HFF-Myc (cell line): ENCODE measurements at regions not wholly inside any gene's neighbourhood (a gene's known extent, or its start where the extent isn't known, plus 50 kb on each side); places are given as distances from the start of the nearest gene placed in this dataset.

Source experiments
- DNase-seq: peaks from one replicate; pipeline ENCODE4 v3.0.0-alpha.2; 2011; ENCODE audit warnings: low read depth; ENCODE audit errors: extremely low read depth
- H3K4me3 ChIP-seq: replicated peaks from 2 replicates; pipeline ENCODE4 v1.5.1; 2011; ENCODE audit warnings: low read depth, mild to moderate bottlenecking, control low read depth, low read length
- CTCF ChIP-seq: IDR thresholded peaks from 2 replicates; pipeline ENCODE4 v1.5.1; 2012; ENCODE audit warnings: mild to moderate bottlenecking, low read depth, low read length, control low read depth; ENCODE audit errors: missing control alignments

- no peak for DNase-seq
- H3K4me3 ChIP-seq, result no peak overlapping the region
- TF ChIP-seq CTCF, result no peak
Measured at GRCh38 chr5:54637654-54638053, 120.1 kb downstream of the SNX18 start.

- no peak for TF ChIP-seq CTCF
- no peak for DNase-seq
- no peak overlapping the region for H3K4me3 ChIP-seq
Measured at GRCh38 chr5:54634089-54634488, 116.5 kb downstream of the SNX18 start.

- TF ChIP-seq CTCF, result no peak
Measured at GRCh38 chr5:54632131-54632701, 114.7 kb downstream of the SNX18 start.

GRCh38 chr5:54630738-54631359 lies 113.3 kb downstream of the SNX18 start:
- H3K4me3 ChIP-seq, result no peak overlapping the region
- TF ChIP-seq CTCF, result no peak
- DNase-seq, result no peak

More at GRCh38 chr5:54632131-54632701, 114.7 kb downstream of the SNX18 start:
- no peak for DNase-seq
- no peak overlapping the region for H3K4me3 ChIP-seq

- TF ChIP-seq CTCF, result no peak
- no peak for DNase-seq
- no peak overlapping the region for H3K4me3 ChIP-seq
Measured at GRCh38 chr5:54629115-54629514, 111.6 kb downstream of the SNX18 start.

GRCh38 chr5:54628050-54628449 lies 110.5 kb downstream of the SNX18 start:
- TF ChIP-seq CTCF, result no peak
- no peak for DNase-seq
- H3K4me3 ChIP-seq, result no peak overlapping the region

GRCh38 chr5:54626407-54626806 lies 108.8 kb downstream of the SNX18 start:
- no peak for DNase-seq
- TF ChIP-seq CTCF, result no peak
- no peak overlapping the region for H3K4me3 ChIP-seq
